ENCODE measurements at regions not wholly inside any gene's neighbourhood (a gene's known extent, or its start where the extent isn't known, plus 50 kb on each side); places are given as distances from the start of the nearest gene placed in this dataset.

DNA sequence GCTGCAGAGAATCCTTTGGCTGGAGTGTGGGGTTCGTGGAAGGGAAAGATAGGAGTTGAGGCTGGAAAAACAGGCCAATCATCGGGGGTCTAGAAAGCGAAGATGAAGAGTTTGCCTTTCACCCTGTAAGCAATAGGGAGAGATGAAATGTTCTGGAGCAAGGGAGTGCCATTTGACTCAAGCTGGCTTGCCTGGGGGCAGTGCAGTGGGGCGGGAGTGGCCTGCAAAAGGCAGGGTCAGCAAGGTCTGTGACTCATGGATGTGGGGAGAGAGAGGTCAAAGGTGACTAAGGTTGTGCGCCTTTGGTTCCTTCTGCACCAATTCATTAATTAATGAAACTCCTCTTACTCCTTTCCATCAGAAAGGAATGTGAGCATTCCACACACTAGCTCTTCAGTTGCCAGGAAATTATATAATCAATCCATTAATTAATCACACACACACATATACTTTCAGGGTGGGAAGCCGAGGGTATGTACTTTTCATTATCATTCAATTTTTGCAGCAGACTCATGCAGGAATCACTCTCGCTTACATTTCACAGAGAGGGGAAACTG lies 227.6 kb downstream of the MYCN start:
- TF ChIP-seq CTCF (IDR thresholded peaks at IDR 0.05; ENCODE audit: low read length), result no peak
- no peak for TF ChIP-seq EZH2 (IDR thresholded peaks at IDR 0.05; ENCODE audit: borderline replicate concordance, low read length)
